ENCODE measurements at regions not wholly inside any gene's neighbourhood (a gene's known extent, or its start where the extent isn't known, plus 50 kb on each side); places are given as distances from the start of the nearest gene placed in this dataset.

- TF ChIP-seq EZH2phosphoT487 (IDR thresholded peaks at IDR 0.05; ENCODE audit: insufficient read depth, low read depth): no peak
- no peak for TF ChIP-seq EZH2 (IDR thresholded peaks at IDR 0.05; ENCODE audit: insufficient read depth, poor library complexity, severe bottlenecking)
Observed at GRCh38 chr7:153224890-153225289, 465.3 kb downstream of the ACTR3B start.
